ENCODE measurements at regions not wholly inside any gene's neighbourhood (a gene's known extent, or its start where the extent isn't known, plus 50 kb on each side); places are given as distances from the start of the nearest gene placed in this dataset.
"Not testable (repeated sequence)": the region's sequence is repeated elsewhere in the genome, so short reads cannot be mapped to it uniquely, and the experiment has no call there.

GRCh38 chr9:17846948-17847655 lies 268.2 kb downstream of the SH3GL2 start:
- no peak for DNase-seq

- no peak for DNase-seq
These were observed 269.0 kb downstream of the SH3GL2 start for GRCh38 chr9:17847908-17848307.

GRCh38 chr9:17852108-17852507 lies 273.2 kb downstream of the SH3GL2 start:
- DNase-seq = no peak

- no peak for DNase-seq
These were observed 275.6 kb downstream of the SH3GL2 start for GRCh38 chr9:17854487-17854886.

- DNase-seq = no peak
These were observed 278.1 kb downstream of the SH3GL2 start for GRCh38 chr9:17856995-17857394.

GRCh38 chr9:17859228-17859627 lies 280.4 kb downstream of the SH3GL2 start:
- DNase-seq = no peak

GRCh38 chr9:17859987-17860386 lies 281.1 kb downstream of the SH3GL2 start:
- DNase-seq = no peak

GRCh38 chr9:17862101-17862500 lies 283.2 kb downstream of the SH3GL2 start:
- DNase-seq = no peak

GRCh38 chr9:17862629-17863028 lies 283.8 kb downstream of the SH3GL2 start:
- DNase-seq = no peak

- no peak for DNase-seq
These were observed 284.5 kb downstream of the SH3GL2 start for GRCh38 chr9:17863213-17863883.

- DNase-seq = no peak
These were observed 285.1 kb downstream of the SH3GL2 start for GRCh38 chr9:17863924-17864323.

GRCh38 chr9:17864951-17865350 lies 286.1 kb downstream of the SH3GL2 start:
- no peak for DNase-seq

- no peak for DNase-seq
These were observed 287.0 kb downstream of the SH3GL2 start for GRCh38 chr9:17865881-17866280.

- no peak for DNase-seq
These were observed 291.9 kb downstream of the SH3GL2 start for GRCh38 chr9:17870722-17871121.

GRCh38 chr9:17871213-17871890 lies 292.5 kb downstream of the SH3GL2 start:
- DNase-seq = no peak

GRCh38 chr9:17875886-17876285 lies 297.0 kb downstream of the SH3GL2 start:
- DNase-seq = no peak

GRCh38 chr9:17876687-17877086 lies 297.8 kb downstream of the SH3GL2 start:
- DNase-seq = no peak

- no peak for DNase-seq
These were observed 300.0 kb downstream of the SH3GL2 start for GRCh38 chr9:17878810-17879370.

- DNase-seq = no peak
These were observed 302.5 kb downstream of the SH3GL2 start for GRCh38 chr9:17881371-17881770.

GRCh38 chr9:17882688-17883594 lies 304.1 kb downstream of the SH3GL2 start:
- no peak for DNase-seq

GRCh38 chr9:17888066-17888465 lies 309.2 kb downstream of the SH3GL2 start:
- no peak for DNase-seq

GRCh38 chr9:17888964-17889363 lies 310.1 kb downstream of the SH3GL2 start:
- DNase-seq = not testable (repeated sequence)

Measured in suppressor macrophage (primary cell).